Neural progenitor cell (in vitro differentiated cells): ENCODE measurements at regions not wholly inside any gene's neighbourhood (a gene's known extent, or its start where the extent isn't known, plus 50 kb on each side); places are given as distances from the start of the nearest gene placed in this dataset.
"Not testable (repeated sequence)": the region's sequence is repeated elsewhere in the genome, so short reads cannot be mapped to it uniquely, and the experiment has no call there.

Experiments
- DNase-seq: peaks from one replicate; pipeline ENCODE4 v3.0.0-alpha.2; 2016; ENCODE audit warnings: low spot score
- H2AFZ ChIP-seq: fragments of 200-600 bp; sonication (generic); replicated peaks from 2 replicates; pipeline ENCODE4 v1.6.1; 2016; ENCODE audit warnings: antibody characterized with exemption
- H3F3A ChIP-seq: fragments of 200-600 bp; sonication (generic); 2 replicates; pipeline ENCODE4 v1.6.1; 2016; ENCODE audit warnings: antibody characterized with exemption, low read depth
- H3K27ac ChIP-seq: fragments of 200-600 bp; sonication (generic); 2 replicates; pipeline ENCODE4 v1.5.1; 2016; ENCODE audit warnings: mild to moderate bottlenecking
- H3K27me3 ChIP-seq: fragments of 200-600 bp; sonication (generic); 2 replicates; pipeline ENCODE4 v1.6.1; 2016; ENCODE audit warnings: mild to moderate bottlenecking, moderate library complexity
- H3K36me3 ChIP-seq: fragments of 200-600 bp; sonication (generic); 2 replicates; pipeline ENCODE4 v1.5.1; 2016
- H3K4me1 ChIP-seq: fragments of 200-600 bp; sonication (generic); 2 replicates; pipeline ENCODE4 v1.6.1; 2016; ENCODE audit warnings: mixed run types
- H3K4me2 ChIP-seq: fragments of 200-600 bp; sonication (generic); 2 replicates; pipeline ENCODE4 v1.6.1; 2016
- H3K4me3 ChIP-seq: fragments of 200-600 bp; sonication (generic); 2 replicates; pipeline ENCODE4 v1.5.1; 2016
- H3K79me2 ChIP-seq: fragments of 200-600 bp; sonication (generic); 2 replicates; pipeline ENCODE4 v1.6.1; 2016; ENCODE audit warnings: low read depth
- H3K9ac ChIP-seq: fragments of 200-600 bp; sonication (generic); 2 replicates; pipeline ENCODE4 v1.6.1; 2016
- H3K9me3 ChIP-seq: fragments of 200-600 bp; sonication (generic); 2 replicates; pipeline ENCODE4 v1.5.1; 2016; ENCODE audit warnings: low read depth
- H4K20me1 ChIP-seq: fragments of 200-600 bp; sonication (generic); 2 replicates; pipeline ENCODE4 v1.6.1; 2016; ENCODE audit warnings: low read depth
- H3K27ac Mint-ChIP-seq: 3 replicates; pipeline ENCODE4 v1.8.0; 2021; ENCODE audit warnings: mixed read lengths
- H3K27me3 Mint-ChIP-seq: 2 replicates; pipeline ENCODE4 v1.8.0; 2022; ENCODE audit warnings: low read depth, mild to moderate bottlenecking, inconsistent platforms, moderate library complexity, mixed read lengths; ENCODE audit not compliant: insufficient read depth
- H3K36me3 Mint-ChIP-seq: 3 replicates; pipeline ENCODE4 v1.8.0; 2021; ENCODE audit warnings: mixed read lengths
- H3K4me1 Mint-ChIP-seq: 3 replicates; pipeline ENCODE4 v1.8.0; 2021; ENCODE audit warnings: mixed read lengths
- H3K4me3 Mint-ChIP-seq: 3 replicates; pipeline ENCODE4 v1.8.0; 2021; ENCODE audit warnings: mild to moderate bottlenecking, moderate library complexity, mixed read lengths
- H3K9me3 Mint-ChIP-seq: 3 replicates; pipeline ENCODE4 v1.8.0; 2020; ENCODE audit warnings: mixed read lengths
- EZH2 ChIP-seq: fragments of 200-600 bp; sonication (generic); IDR thresholded peaks from 2 replicates; pipeline ENCODE4 v1.6.1; 2017; ENCODE audit warnings: antibody characterized with exemption, mild to moderate bottlenecking, moderate library complexity
- EZH2phosphoT487 ChIP-seq: fragments of 200-600 bp; sonication (generic); IDR thresholded peaks from 2 replicates; pipeline ENCODE4 v1.6.1; 2017; ENCODE audit warnings: antibody characterized with exemption
- TF ChIP-seq, protein P1 (sequence below): fragments of 200-600 bp; sonication (generic); IDR thresholded peaks from 2 replicates; pipeline ENCODE4 v1.5.1; 2017; ENCODE audit warnings: antibody characterized with exemption, mild to moderate bottlenecking

DNA sequence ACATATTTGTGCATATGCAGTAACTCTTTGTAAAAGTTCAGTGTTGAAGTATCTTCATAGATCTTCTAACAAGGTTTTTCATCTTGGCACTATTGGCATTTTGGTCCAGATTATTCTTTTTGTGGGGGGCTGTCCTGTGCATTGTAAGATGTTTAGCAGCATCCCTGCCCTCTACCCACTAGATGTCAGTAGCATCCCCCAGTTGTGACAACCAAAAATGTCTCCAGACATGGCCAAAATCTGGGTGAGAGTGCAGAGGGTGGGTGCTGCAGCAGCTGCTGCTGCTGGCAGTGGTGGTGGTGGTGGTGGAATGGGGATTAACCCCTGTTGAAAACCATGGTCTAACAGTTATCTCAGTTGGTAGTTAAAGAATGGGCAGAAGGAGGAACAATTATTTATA is 370.0 kb downstream of the GPAT3 start:
- Mint-ChIP-seq H3K4me3 (no peak overlapping the region), H3K9me3 (no peaks in the 10 kb centered on the region), H3K4me1 (peaks cover 4% of the 10 kb centered on the region), H3K27me3 (no peaks in the 10 kb centered on the region), H3K36me3 (no peaks in the 10 kb centered on the region), H3K27ac (no peak overlapping the region)
- no peaks in the 10 kb centered on the region for H3K36me3 ChIP-seq
- H3K9me3 ChIP-seq, result no peaks in the 10 kb centered on the region
- no peak overlapping the region for H3K4me3 ChIP-seq
- TF ChIP-seq EZH2 (no peak), EZH2phosphoT487 (no peak)
- TF ChIP-seq, protein P1, sequence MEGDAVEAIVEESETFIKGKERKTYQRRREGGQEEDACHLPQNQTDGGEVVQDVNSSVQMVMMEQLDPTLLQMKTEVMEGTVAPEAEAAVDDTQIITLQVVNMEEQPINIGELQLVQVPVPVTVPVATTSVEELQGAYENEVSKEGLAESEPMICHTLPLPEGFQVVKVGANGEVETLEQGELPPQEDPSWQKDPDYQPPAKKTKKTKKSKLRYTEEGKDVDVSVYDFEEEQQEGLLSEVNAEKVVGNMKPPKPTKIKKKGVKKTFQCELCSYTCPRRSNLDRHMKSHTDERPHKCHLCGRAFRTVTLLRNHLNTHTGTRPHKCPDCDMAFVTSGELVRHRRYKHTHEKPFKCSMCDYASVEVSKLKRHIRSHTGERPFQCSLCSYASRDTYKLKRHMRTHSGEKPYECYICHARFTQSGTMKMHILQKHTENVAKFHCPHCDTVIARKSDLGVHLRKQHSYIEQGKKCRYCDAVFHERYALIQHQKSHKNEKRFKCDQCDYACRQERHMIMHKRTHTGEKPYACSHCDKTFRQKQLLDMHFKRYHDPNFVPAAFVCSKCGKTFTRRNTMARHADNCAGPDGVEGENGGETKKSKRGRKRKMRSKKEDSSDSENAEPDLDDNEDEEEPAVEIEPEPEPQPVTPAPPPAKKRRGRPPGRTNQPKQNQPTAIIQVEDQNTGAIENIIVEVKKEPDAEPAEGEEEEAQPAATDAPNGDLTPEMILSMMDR, result peak; percentile 79
- no peaks in the 10 kb centered on the region for H3K4me1 ChIP-seq
- peak; percentile 77 for DNase-seq
- no peaks in the 10 kb centered on the region for H3F3A ChIP-seq
- no peaks in the 10 kb centered on the region for H4K20me1 ChIP-seq
- H2AFZ ChIP-seq, result no peak overlapping the region
- no peaks in the 10 kb centered on the region for H3K27me3 ChIP-seq
- no peak overlapping the region for H3K9ac ChIP-seq
- H3K4me2 ChIP-seq, result no peak overlapping the region
- H3K27ac ChIP-seq, result no peak overlapping the region
- H3K79me2 ChIP-seq, result no peaks in the 10 kb centered on the region

DNA sequence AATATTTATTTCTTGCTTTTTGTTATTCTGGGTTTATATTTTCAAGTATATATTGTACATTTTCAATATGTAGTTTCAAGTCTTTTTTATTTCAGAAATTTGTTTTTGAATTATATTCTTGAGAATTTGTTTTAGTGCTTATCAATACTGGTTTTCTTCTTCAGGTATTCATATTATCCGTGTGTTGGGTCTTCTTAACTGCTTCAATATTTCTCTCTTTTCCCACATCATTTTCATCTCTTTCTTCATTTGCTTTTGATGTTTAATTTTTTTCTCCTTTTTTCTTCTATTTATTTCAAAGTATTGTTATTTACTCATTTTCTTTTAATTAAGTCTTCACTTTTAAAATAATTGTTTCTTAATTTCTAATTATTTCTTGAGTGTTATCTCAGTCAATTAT is 367.8 kb downstream of the GPAT3 start:
- H3K79me2 ChIP-seq, H3K36me3 Mint-ChIP-seq, H3K4me3 Mint-ChIP-seq, H3K9ac ChIP-seq, H3K4me2 ChIP-seq, DNase-seq, H3F3A ChIP-seq, H3K27me3 ChIP-seq, H3K27ac ChIP-seq, H3K9me3 ChIP-seq, H3K4me1 ChIP-seq, H4K20me1 ChIP-seq, H3K27me3 Mint-ChIP-seq, H3K27ac Mint-ChIP-seq, H3K4me1 Mint-ChIP-seq, H3K4me3 ChIP-seq, H3K9me3 Mint-ChIP-seq, H3K36me3 ChIP-seq, H2AFZ ChIP-seq: not testable (repeated sequence)

DNA sequence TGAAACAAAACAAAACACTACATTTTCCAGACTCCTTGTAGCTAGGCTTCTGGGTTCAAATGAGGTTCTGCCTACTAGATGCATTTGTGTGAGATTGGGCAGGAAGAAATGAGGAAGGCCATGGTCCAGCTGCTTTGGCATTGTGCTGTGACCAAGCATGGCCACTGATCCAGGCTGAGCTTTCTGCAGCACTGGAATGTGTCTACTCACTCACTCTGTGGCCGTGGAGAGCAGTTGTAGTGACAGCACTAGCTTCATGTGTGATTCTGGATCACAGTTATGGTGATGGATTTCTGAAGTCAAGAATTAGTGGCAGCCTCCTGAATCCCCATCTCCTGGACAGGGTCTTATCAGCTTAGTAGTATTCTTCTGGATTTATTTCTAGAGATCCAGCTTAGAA is 358.9 kb downstream of the GPAT3 start:
- Mint-ChIP-seq H3K4me1 (no peaks in the 10 kb centered on the region), H3K9me3 (no peaks in the 10 kb centered on the region), H3K27me3 (peaks cover 2% of the 10 kb centered on the region), H3K27ac (no peak overlapping the region), H3K36me3 (no peaks in the 10 kb centered on the region), H3K4me3 (no peak overlapping the region)
- no peaks in the 10 kb centered on the region for H3K27me3 ChIP-seq
- TF ChIP-seq, protein P1, result no peak
- TF ChIP-seq EZH2phosphoT487, result no peak
- no peak for TF ChIP-seq EZH2
- DNase-seq, result no peak
- H3K36me3 ChIP-seq, result no peaks in the 10 kb centered on the region
- H3F3A ChIP-seq, result no peaks in the 10 kb centered on the region
- no peaks in the 10 kb centered on the region for H4K20me1 ChIP-seq
- no peak overlapping the region for H3K4me3 ChIP-seq
- H2AFZ ChIP-seq, result peak overlapping the region; percentile 31
- H3K27ac ChIP-seq, result no peak overlapping the region
- H3K4me2 ChIP-seq, result no peak overlapping the region
- H3K9me3 ChIP-seq, result no peaks in the 10 kb centered on the region
- no peak overlapping the region for H3K9ac ChIP-seq
- no peaks in the 10 kb centered on the region for H3K79me2 ChIP-seq
- H3K4me1 ChIP-seq, result no peaks in the 10 kb centered on the region

DNA sequence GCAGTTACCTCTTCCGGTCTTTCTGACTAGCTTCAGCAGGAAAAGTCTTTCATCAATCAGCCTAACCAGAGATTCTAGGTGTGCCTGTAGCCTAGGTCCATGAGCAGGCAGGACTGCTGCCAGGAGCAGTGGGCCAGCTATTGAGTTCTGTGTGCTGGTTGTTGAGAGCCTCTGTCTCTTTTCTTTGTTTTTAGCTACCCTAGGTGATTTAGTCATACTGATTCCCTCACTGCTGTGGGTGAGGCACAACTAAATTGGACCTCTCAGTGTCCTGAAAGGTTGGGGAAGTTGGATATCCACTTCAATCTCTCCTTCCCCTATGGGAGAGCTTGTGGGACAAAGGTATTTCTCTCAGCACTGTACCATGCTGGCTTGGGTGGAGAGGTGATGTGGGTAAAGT is 354.9 kb downstream of the GPAT3 start:
- H3K4me3 Mint-ChIP-seq, result no peak overlapping the region
- H3K4me1 Mint-ChIP-seq, result no peaks in the 10 kb centered on the region
- no peak overlapping the region for H3K27ac ChIP-seq
- H3K79me2 ChIP-seq, result no peaks in the 10 kb centered on the region
- H3F3A ChIP-seq, result no peaks in the 10 kb centered on the region
- peaks cover 4% of the 10 kb centered on the region for H3K4me1 ChIP-seq
- H3K9me3 ChIP-seq, result no peaks in the 10 kb centered on the region
- H3K9me3 Mint-ChIP-seq, result peaks cover 2% of the 10 kb centered on the region
- H3K27me3 Mint-ChIP-seq, result peaks cover 2% of the 10 kb centered on the region
- DNase-seq, result no peak
- no peaks in the 10 kb centered on the region for H3K27me3 ChIP-seq
- no peaks in the 10 kb centered on the region for H4K20me1 ChIP-seq
- H3K27ac Mint-ChIP-seq, result no peak overlapping the region
- H3K36me3 ChIP-seq, result no peaks in the 10 kb centered on the region
- TF ChIP-seq EZH2, result no peak
- TF ChIP-seq EZH2phosphoT487, result no peak
- TF ChIP-seq, protein P1, result no peak
- H3K4me2 ChIP-seq, result no peak overlapping the region
- no peak overlapping the region for H3K4me3 ChIP-seq
- H3K9ac ChIP-seq, result no peak overlapping the region
- no peaks in the 10 kb centered on the region for H3K36me3 Mint-ChIP-seq
- peak overlapping the region; percentile 35 for H2AFZ ChIP-seq
